ENCODE measurements at regions not wholly inside any gene's neighbourhood (a gene's known extent, or its start where the extent isn't known, plus 50 kb on each side); places are given as distances from the start of the nearest gene placed in this dataset.
"Not testable (repeated sequence)": the region's sequence is repeated elsewhere in the genome, so short reads cannot be mapped to it uniquely, and the experiment has no call there.

- not testable (repeated sequence) for DNase-seq (ENCODE audit: low read depth in 2 of 2)
Observed at GRCh38 chr15:84360902-84361301, 125.3 kb downstream of the GOLGA6L4 start.

DNA sequence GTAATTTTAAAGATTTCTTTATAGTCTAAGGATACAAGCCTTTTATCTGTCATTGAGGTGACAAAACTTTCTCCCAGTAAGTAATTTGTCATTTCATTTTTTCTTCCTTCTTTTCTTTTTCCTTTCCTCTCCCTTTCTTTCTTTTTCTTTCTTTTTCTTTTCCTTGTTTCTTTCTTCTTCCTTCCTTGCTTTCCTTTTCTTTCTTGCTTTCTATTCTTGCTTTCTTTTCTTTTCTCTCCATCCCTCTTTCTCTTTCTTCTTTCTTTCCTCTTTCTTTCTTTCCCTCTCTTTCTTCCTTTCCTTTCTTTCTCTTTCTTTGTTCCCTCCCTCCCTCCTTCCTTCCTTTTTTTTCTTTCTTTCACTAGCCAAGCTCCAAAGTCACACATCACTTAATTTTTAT lies 148.8 kb downstream of the GOLGA6L4 start:
- DNase-seq (ENCODE audit: low read depth in 2 of 2), result not testable (repeated sequence)

GRCh38 chr15:84387086-84387485 lies 151.5 kb downstream of the GOLGA6L4 start:
- no peak for DNase-seq (ENCODE audit: low read depth in 2 of 2)

- DNase-seq (ENCODE audit: low read depth in 2 of 2), result not testable (repeated sequence)
Observed at GRCh38 chr15:84388201-84388600, 152.6 kb downstream of the GOLGA6L4 start.

DNA sequence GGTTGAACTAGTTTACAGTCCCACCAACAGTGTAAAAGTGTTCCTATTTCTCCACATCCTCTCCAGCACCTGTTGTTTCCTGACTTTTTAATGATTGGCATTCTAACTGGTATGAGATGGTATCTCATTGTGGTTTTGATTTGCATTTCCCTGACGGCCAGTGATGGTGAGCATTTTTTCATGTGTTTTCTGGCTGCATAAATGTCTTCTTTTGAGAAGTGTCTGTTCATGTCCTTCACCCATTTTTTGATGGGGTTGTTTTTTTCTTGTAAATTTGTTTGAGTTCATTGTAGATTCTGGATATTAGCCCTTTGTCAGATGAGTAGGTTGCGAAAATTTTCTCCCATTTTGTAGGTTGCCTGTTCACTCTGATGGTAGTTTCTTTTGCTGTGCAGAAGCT lies 153.1 kb downstream of the GOLGA6L4 start:
- DNase-seq (ENCODE audit: low read depth in 2 of 2), result not testable (repeated sequence)

GRCh38 chr15:84390324-84390723 lies 154.8 kb downstream of the GOLGA6L4 start:
- DNase-seq (ENCODE audit: low read depth in 2 of 2), result not testable (repeated sequence)

DNA sequence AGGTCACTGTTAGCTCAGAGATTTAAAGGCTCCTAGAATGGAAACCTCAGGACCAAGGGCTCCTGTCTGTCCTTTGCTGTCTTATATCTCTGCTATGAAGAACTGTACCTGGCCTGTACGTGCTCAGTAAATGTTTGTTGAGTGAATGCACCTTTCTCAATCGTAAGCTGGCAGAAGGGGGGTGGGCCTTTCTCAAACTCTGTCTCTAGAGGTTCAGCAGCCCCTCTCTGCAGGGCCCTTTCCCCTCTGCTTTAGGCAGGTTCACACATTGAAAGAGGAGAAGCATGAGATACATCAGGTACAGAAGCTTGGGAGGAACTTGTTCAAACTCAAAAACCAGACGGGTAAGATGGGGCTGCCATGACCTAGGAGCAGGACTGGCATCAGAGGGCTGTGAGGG lies 155.6 kb downstream of the GOLGA6L4 start:
- no peak for DNase-seq (ENCODE audit: low read depth in 2 of 2)

DNA sequence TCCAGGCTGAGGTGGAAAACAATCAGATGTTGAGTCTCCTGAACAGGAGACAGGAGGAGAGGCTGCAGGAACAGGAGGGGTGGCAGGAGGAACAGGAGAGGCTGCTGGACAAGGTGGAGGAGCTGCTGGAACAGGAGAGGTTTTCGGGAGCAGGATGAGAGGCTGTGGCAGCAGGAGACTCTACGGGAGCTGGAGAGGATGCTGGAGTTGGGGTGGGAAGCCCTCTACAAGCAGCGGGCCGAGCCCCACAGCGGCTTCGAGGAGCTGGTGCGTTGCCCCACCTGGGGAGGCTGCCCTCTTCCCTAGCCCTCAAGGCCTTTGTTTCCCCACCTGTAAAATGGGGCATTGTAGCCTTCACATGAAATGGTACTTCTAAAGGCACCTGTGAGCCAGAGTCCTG lies 156.4 kb downstream of the GOLGA6L4 start:
- not testable (repeated sequence) for DNase-seq (ENCODE audit: low read depth in 2 of 2)

- DNase-seq (ENCODE audit: low read depth in 2 of 2), result not testable (repeated sequence)
Observed at GRCh38 chr15:84393386-84393936, 157.9 kb downstream of the GOLGA6L4 start.

- DNase-seq (ENCODE audit: low read depth in 2 of 2), result not testable (repeated sequence)
Observed at GRCh38 chr15:84393966-84394365, 158.4 kb downstream of the GOLGA6L4 start.

- not testable (repeated sequence) for DNase-seq (ENCODE audit: low read depth in 2 of 2)
Observed at GRCh38 chr15:84395384-84395783, 159.8 kb downstream of the GOLGA6L4 start.

DNA sequence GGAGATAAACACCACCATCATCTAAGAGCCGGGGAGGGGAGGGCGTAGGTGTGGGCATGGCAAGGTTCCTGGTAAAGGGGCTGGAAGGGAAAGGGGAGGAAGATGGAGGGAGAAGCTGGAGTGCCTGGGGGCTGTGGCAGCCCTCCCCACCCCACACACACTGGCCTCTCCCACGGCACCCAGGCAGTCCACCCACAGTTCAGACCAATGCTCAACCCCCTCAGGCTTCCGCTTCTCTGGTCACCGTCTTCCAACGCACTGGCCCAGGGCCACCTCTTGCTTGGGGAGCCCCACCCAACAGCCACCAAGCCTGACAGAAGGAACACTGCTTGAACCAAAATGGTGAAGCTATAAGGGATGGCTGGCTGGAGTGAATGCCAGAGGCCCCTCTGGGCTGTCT lies 160.3 kb downstream of the GOLGA6L4 start:
- not testable (repeated sequence) for DNase-seq (ENCODE audit: low read depth in 2 of 2)

DNA sequence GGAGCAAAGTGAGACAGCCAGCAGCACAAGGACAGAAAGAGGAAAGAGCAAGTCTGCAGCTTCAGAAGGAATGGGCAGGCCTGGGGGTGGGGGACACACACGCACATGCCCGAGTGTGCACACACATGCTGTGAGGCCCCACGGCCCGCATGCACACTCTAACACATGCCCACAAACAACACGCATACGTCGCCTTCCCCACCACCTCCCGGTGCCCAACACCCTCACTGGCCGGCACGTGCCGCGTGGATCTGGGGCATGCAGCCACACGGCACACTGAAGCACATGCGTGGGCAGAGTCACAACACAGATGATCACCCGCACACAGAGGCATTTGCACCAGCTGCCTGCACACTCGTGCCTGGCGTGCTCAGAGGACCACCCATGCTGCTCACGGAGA lies 161.5 kb downstream of the GOLGA6L4 start:
- not testable (repeated sequence) for DNase-seq (ENCODE audit: low read depth in 2 of 2)

GRCh38 chr15:84398087-84398486 lies 162.5 kb downstream of the GOLGA6L4 start:
- not testable (repeated sequence) for DNase-seq (ENCODE audit: low read depth in 2 of 2)

DNA sequence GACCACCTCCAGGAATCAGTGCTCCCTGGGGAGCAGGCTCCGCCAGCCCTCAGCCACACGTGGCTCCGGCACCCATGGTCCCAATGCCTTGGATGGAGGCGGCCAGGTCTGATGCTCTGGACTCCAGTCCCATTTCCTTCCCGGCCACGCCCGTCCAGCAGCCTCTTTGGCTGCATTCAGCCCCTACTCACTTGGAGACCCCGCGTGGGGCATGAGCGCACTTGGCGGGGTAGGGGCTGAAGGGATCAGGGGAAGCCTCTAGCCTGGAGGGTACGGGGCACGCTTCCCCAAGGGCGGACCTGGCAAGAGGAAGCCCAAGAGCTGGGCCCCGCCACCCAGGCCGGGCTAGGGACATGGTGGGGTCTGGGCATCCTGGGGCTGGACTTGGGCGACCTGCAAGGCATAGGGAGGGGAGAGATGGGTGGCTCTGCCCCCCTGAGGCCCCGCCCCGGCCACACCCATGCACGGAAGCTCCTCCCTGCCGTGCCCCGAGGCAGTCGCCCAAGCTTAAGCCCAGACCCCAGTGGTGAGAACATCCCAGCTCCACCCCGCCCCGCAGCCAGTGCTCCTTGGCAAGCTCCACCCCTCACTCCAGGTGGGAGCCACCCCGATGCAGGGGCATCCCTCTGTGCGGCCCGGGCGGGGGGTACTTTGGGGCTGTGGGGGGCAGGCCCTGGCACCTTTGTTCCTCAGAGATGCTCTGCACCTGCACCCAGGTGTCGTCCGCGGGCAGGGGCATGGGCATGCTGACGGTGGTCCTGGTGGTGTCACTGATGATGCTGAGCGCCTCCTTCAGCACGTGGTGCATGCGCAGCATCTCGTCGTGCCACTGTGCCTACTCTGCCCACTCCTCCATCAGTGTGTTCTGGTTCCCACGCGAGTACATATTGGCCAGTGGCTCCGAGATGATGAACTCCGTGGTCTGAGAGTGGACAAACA lies 163.5 kb downstream of the GOLGA6L4 start:
- no peak for DNase-seq (ENCODE audit: low read depth in 2 of 2)

DNA sequence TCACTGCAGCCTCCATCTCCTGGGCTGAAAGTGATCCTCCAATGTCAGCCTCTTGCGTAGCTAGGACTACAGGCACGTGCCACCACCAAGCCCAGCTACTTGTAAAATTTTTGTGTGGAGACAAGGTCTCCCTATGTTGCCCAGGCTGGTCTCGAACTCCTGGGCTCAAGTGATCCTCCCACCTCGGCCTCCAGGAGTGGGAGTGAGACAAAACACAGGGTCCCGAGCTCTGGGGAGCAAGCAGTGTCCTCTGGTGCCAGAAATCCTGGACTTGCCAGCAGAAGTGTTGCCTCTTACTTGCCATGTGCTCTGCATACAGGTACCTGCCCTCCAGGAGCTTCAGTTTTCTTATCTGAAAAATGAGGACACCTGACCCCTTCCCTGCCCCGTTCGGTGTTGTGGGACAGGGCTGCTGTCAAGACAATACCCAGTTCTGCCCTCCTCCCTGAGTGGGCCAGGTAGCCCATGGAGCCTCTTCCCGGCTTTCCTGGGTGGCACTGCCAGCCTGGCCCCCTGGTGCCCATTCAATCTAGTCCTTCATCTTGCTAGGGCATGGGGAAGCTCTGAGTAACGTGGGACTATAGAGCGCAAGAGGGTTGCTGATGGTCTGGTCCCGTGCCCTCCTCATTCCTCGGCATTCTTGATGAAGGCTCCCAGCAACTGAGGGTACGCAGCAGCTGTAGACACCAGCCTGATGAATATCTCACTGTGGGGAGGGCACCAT lies 164.6 kb downstream of the GOLGA6L4 start:
- DNase-seq (ENCODE audit: low read depth in 2 of 2), result no peak

- no peak for DNase-seq (ENCODE audit: low read depth in 2 of 2)
Observed at GRCh38 chr15:84400820-84401219, 165.2 kb downstream of the GOLGA6L4 start.

GRCh38 chr15:84401461-84401860 lies 165.9 kb downstream of the GOLGA6L4 start:
- DNase-seq (ENCODE audit: low read depth in 2 of 2), result not testable (repeated sequence)

DNA sequence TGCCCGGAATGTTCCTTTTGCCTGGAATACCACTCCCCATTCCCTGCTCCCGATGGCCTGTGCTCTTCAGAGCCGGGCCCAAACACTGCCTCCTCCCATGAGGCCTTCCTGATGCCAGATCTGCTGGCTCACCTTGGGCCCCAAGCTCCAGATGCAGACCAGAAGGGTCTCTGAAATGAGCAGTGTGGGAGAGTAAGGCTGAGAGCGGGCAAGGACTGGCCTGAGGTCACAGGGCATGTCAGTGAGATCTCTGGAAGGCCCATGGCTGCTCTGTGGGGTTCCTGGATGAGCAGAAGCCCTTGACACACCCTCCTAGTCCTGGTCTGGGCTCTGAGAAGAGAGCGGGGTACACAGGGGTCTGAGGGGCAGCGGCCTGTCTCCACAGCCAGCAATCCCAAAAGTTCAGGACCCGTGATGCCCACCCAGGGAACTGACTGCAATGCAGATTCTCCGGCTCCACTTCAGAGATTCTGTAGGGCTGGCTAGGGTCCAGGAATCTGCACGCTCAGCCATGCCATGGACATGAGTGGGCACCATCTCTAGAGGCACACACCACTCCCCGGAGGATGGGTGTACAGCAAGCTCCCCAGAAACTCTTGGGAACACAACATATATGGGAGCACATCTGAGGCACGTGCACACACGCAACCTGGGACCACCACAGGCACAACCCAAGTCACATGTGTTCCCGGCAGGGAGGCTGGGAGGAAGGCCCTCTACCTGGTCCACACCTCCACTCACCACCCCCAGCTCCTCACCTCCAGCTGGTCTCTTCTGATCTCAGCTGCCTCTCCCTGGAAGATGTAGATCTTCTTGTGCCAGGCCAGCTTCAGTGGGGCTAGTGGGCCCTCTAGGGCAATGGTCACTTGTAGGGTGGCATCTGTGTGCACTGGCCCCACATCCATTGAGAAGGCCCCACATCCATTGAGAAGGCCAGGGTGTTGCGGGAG lies 166.6 kb downstream of the GOLGA6L4 start:
- DNase-seq (ENCODE audit: low read depth in 2 of 2), result not testable (repeated sequence)

DNA sequence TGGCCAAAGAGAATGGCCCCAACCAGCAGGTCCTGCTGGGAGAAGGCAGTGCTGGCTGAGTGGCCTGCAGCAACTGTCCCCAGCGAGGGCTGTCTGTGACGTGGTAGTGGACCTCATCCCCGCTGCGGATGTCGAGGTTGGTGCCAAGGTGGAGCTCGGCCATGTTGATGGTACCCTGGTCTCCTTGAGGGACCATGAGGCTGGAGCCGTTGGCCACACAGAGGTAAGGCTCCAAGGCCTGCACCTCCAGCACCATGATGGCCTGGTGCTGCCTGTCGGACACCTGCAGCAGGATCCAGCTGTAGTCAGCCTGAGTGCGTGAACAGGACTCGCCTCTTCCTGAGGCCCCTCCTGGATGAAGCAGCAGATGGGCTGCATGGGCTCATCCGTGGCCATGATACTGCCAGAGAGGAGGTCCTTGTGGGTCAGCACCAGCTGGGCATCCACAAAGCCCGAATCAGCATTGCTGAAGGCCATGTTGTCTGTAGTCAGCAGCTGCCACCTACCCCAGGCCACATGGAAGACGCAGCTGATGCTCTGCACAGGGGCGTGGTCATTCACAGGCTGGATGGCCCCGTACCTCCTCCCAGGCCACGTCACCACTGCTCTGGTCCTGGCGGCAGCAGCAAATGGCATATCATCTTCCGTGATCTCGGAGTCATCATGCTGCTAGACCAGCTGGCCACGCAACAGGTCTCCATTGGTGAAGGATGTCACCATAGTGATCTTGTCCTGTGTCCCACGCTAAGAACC lies 167.5 kb downstream of the GOLGA6L4 start:
- DNase-seq (ENCODE audit: low read depth in 2 of 2), result no peak

Data from fibroblast of skin of left biceps (primary cell).